Osteocyte (in vitro differentiated cells): ENCODE measurements at regions not wholly inside any gene's neighbourhood (a gene's known extent, or its start where the extent isn't known, plus 50 kb on each side); places are given as distances from the start of the nearest gene placed in this dataset.
"Not testable (repeated sequence)": the region's sequence is repeated elsewhere in the genome, so short reads cannot be mapped to it uniquely, and the experiment has no call there.

ENCODE experiments used
- DNase-seq: peaks from one replicate; pipeline ENCODE4 v3.0.0; 2021; ENCODE audit warnings: mixed read lengths; ENCODE audit not compliant: unreplicated experiment; ENCODE audit errors: extremely low spot score
- H3K27ac Mint-ChIP-seq: one replicate; pipeline ENCODE4 v1.8.0; 2021; ENCODE audit warnings: mild to moderate bottlenecking, mixed read lengths; ENCODE audit not compliant: unreplicated experiment
- H3K27me3 Mint-ChIP-seq: one replicate; pipeline ENCODE4 v1.8.0; 2021; ENCODE audit warnings: mixed read lengths; ENCODE audit not compliant: unreplicated experiment
- H3K36me3 Mint-ChIP-seq: one replicate; pipeline ENCODE4 v1.8.0; 2021; ENCODE audit warnings: mixed read lengths; ENCODE audit not compliant: unreplicated experiment
- H3K4me1 Mint-ChIP-seq: one replicate; pipeline ENCODE4 v1.8.0; 2021; ENCODE audit warnings: mixed read lengths; ENCODE audit not compliant: unreplicated experiment
- H3K4me3 Mint-ChIP-seq: one replicate; pipeline ENCODE4 v1.8.0; 2021; ENCODE audit warnings: mild to moderate bottlenecking, moderate library complexity, mixed read lengths; ENCODE audit not compliant: unreplicated experiment
- H3K9me3 Mint-ChIP-seq: one replicate; pipeline ENCODE4 v1.8.0; 2021; ENCODE audit warnings: mixed read lengths; ENCODE audit not compliant: unreplicated experiment
- CTCF ChIP-seq: fragments of 200-600 bp; sonication (generic); IDR thresholded peaks from 2 replicates; pipeline ENCODE4 v1.5.0; 2021; ENCODE audit warnings: antibody characterized with exemption, mild to moderate bottlenecking, moderate library complexity

GRCh38 chr10:8691498-8692017, 637.1 kb downstream of the GATA3 start:
- Mint-ChIP-seq H3K4me3 (no peak overlapping the region), H3K4me1 (no peaks in the 10 kb centered on the region), H3K27ac (no peak overlapping the region), H3K27me3 (no peaks in the 10 kb centered on the region), H3K36me3 (no peaks in the 10 kb centered on the region), H3K9me3 (peaks cover 14% of the 10 kb centered on the region)
- TF ChIP-seq CTCF, result no peak
- DNase-seq, result no peak

GRCh38 chr10:8693635-8694034, 639.1 kb downstream of the GATA3 start:
- H3K4me3 Mint-ChIP-seq, DNase-seq, H3K27me3 Mint-ChIP-seq, H3K4me1 Mint-ChIP-seq, H3K27ac Mint-ChIP-seq, H3K36me3 Mint-ChIP-seq: not testable (repeated sequence)
- peaks cover 18% of the 10 kb centered on the region for H3K9me3 Mint-ChIP-seq

GRCh38 chr10:8696746-8697145, 642.3 kb downstream of the GATA3 start:
- Mint-ChIP-seq H3K27me3 (no peaks in the 10 kb centered on the region), H3K4me1 (no peaks in the 10 kb centered on the region), H3K4me3 (no peak overlapping the region), H3K36me3 (no peaks in the 10 kb centered on the region), H3K27ac (no peak overlapping the region), H3K9me3 (peaks cover 32% of the 10 kb centered on the region)
- no peak for TF ChIP-seq CTCF
- DNase-seq, result no peak

GRCh38 chr10:8700689-8701088, 646.2 kb downstream of the GATA3 start:
- Mint-ChIP-seq H3K4me3 (no peak overlapping the region), H3K27me3 (no peaks in the 10 kb centered on the region), H3K9me3 (peaks cover 23% of the 10 kb centered on the region), H3K4me1 (no peaks in the 10 kb centered on the region), H3K27ac (no peak overlapping the region), H3K36me3 (no peaks in the 10 kb centered on the region)
- DNase-seq, result no peak
- TF ChIP-seq CTCF, result no peak

GRCh38 chr10:8702181-8702580, 647.7 kb downstream of the GATA3 start:
- TF ChIP-seq CTCF, result no peak
- no peaks in the 10 kb centered on the region for H3K4me1 Mint-ChIP-seq
- H3K4me3 Mint-ChIP-seq, result no peak overlapping the region
- H3K36me3 Mint-ChIP-seq, result no peaks in the 10 kb centered on the region
- H3K27ac Mint-ChIP-seq, result no peak overlapping the region
- no peaks in the 10 kb centered on the region for H3K27me3 Mint-ChIP-seq
- no peak for DNase-seq
- H3K9me3 Mint-ChIP-seq, result peaks cover 21% of the 10 kb centered on the region

GRCh38 chr10:8705415-8705814, 650.9 kb downstream of the GATA3 start:
- no peak for TF ChIP-seq CTCF
- Mint-ChIP-seq H3K4me3 (no peak overlapping the region), H3K9me3 (peaks cover 11% of the 10 kb centered on the region), H3K4me1 (no peaks in the 10 kb centered on the region), H3K36me3 (no peaks in the 10 kb centered on the region), H3K27me3 (no peaks in the 10 kb centered on the region), H3K27ac (no peak overlapping the region)
- DNase-seq, result no peak
